RPMI7951 (cell line): ENCODE measurements at regions not wholly inside any gene's neighbourhood (a gene's known extent, or its start where the extent isn't known, plus 50 kb on each side); places are given as distances from the start of the nearest gene placed in this dataset.

ENCODE experiments used
- DNase-seq: peaks from one replicate; pipeline ENCODE4 v3.0.0-alpha.2; 2012; ENCODE audit warnings: low read depth

GRCh38 chr6:25012657-25013056, 76.9 kb upstream of the RIPOR2 start:
- peak; percentile 47 for DNase-seq

- DNase-seq = no peak
These were observed 77.5 kb upstream of the RIPOR2 start for GRCh38 chr6:25013246-25013645.

- no peak for DNase-seq
These were observed 78.6 kb upstream of the RIPOR2 start for GRCh38 chr6:25014369-25014768.

DNA sequence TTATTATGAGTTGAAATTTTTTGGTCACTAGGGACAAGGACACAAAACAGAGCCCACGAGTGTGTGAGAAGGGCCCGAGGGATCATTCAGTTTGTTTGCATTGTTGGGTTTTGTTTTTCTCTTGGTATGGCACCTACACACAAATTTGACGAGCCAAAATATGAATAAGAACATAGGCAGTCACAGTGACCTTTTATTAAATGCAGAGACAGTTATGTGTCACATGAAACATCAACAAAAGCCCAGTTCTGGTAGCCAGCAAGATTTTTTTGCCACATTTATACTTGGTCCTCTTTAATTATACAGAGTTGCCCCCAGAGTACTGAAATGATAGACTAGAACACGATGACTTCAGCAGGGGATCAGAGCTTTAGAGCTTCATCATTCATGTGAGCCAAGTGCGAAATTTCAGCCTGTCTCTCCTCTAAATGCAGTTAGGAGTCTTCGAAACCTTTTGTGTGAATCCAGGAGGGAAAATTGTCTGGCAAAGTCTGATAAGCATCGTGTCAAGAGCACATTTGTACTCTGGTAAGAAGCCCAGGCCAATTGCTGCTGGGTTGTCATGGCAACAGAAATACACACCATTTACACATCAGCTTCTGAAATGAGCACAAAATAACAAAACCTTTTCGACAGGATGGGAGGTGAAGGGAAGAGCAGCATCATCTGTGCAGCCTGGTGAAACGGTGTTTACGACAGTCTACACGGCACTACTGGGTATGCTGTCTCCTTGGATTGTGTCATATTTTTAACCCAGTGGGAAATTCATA, 79.2 kb upstream of the RIPOR2 start:
- DNase-seq = peak; percentile 75

DNA sequence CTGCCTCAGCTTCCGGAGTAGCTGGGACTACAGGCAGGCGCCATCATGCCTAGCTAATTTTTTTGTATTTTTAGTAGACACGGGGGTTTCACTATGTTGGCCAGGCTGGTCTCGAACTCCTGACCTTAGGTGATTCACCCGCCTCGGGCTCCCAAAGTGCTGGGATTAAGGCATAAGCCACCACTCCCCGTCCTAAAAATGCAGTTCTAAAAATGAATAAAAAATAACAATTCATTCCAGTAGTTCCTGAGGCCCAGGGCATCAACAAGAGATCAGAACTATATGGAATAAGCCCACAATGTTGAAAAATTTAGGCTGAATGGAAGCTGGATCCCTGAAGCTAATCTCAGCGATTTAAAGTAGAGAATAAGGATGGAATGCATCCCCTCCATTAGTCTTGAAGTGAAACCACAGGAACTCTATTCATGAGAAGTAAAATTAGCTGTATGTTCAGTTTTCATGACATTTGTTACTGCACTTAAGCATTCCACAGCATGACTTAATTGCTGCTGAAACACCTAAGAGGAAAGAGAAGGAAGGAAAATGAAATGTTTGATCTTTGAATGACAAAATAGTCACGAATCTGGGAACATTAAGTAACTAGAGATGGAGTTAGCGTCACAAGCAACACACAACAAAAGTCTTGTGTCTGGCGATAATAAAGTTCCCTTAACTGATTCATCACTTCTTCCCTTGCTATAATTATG, 80.4 kb upstream of the RIPOR2 start:
- DNase-seq = peak; percentile 53

DNA sequence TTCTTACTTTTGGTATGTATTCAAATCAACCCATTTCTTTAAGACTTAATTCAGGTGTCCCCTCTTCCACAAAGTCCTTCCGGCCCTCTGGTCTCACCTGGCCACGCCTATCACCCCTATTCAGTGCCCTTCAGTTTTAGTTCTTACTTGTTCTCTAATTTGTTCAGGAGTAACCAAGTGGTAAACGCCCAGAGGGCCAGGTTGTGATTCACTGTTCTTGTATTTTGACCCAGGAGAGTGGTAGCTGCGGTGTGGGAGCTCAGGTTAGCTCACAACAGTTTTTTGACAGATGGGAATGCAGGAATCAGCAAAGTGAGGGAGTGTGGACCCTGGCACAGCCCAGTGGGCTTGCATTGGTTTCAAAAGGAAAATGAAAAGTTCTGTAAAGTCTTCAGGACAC, 81.7 kb upstream of the RIPOR2 start:
- peak; percentile 15 for DNase-seq

GRCh38 chr6:25017932-25018567, 82.3 kb upstream of the RIPOR2 start:
- DNase-seq = peak; percentile 25

DNA sequence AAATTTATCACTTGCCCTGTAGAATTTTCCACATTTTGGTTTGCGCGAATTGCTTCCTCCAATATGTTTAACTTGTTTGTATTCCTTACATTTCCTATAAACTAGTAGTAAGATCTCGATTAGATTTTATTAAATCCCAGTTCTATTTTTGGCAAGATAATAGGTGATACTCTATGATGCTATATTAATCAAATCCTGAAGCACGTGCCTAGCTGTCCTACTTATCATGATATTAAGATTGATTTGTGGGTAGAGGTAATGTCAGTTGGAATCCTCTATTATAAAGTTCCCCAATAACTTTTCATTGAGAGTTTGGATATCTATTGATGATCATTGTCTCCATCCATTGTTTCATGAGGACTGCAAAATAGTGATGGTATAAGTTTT, 82.8 kb upstream of the RIPOR2 start:
- DNase-seq = no peak

DNA sequence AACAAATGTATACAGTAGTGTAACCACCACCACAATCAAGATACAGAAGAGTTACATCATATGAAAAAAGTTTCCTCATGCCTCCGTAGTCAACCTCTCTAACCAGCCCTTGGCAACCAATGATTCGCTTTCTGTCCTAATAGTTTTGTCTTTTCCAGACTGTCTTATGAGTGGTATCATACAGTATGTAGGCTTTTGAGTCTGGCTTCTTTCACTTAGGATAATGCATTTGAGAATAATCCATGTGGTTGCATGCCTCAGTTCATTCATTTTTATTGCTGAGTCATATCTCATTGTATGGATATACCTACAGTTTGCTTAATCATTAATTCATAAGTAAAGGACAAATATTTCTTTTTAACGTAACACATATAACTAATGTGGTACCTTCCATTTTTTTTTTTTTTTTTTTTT, 86.4 kb upstream of the RIPOR2 start:
- no peak for DNase-seq

DNA sequence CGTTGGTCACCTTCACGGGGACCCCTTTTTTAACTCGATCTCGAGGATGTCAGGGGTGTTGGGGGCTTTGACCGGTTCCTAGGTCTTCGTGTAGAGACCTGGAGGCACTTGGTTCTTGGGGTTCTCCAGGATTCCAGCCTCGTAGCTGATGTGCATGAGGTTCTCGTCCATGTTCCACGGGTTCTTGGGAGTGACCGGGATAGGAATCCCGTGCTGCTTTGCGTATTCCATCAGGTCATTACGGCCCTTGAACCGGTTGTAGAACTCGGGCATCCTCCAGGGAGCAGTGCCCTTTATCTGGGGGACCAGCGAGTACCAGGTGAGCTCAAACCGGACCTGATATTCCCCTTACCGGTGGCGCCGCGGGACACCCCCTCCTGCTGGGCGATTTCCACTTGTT, 88.0 kb upstream of the RIPOR2 start:
- DNase-seq = no peak

GRCh38 chr6:25024821-25025220, 89.1 kb upstream of the RIPOR2 start:
- DNase-seq = no peak

GRCh38 chr6:25025248-25025918, 89.6 kb upstream of the RIPOR2 start:
- DNase-seq = no peak

DNA sequence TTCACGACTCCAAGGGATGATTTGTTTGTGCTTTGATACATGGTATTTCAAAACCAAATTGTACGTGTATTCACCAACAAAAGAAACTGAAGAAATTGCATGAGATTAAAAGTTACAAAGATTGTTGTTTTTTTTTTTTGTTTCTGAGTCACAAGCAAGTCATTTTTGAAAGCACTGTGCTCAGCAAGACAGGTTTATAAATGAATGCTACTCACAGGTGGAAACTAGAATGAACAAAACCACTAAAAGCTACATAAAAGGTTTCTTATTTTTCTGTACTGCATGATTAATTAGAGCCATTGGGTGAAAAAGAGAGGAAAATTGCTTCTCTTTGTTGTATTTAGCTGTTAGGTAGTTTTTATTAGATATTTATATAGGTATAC, 90.2 kb upstream of the RIPOR2 start:
- DNase-seq = no peak

DNA sequence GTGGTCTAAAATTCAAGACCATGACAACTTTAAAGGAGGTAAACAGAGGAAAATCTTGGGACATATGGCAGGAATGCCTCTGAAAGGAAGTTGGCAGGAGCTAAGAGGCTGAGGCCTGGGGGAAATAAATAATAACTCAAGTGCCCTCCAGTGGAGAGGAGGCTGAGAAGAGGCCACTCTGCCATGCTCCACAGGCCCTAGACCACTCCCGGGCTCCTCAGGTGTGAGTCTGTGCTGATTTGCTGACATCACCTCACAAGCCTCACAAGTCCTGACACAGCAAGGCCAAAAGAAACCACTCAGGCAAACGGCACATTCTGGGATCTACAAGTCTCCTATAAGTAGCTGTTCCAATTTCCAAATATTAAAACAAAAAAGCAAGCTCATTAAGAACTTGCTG, 91.0 kb upstream of the RIPOR2 start:
- DNase-seq = no peak

- DNase-seq = no peak
These were observed 91.6 kb upstream of the RIPOR2 start for GRCh38 chr6:25027221-25027916.

GRCh38 chr6:25028328-25028727, 92.6 kb upstream of the RIPOR2 start:
- DNase-seq = no peak

DNA sequence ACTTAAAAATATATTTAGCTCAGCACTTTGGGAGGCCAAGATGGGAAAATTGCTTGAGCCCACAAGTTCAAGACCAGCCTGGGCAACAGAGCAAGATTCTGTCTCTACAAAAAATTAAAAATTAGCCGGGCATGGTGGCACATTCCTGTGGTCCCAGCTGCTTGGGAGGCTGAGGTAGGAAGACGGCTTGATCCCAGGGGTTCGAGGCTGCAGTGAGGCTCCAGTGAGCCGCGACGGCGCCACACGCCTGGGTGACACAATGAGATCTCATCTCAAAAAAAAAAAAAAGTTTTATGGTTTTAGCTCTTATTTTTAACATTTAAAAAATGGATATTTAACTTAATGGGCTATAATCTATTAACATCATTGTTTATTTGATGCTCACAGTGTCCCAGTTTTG, 97.2 kb upstream of the RIPOR2 start:
- no peak for DNase-seq

GRCh38 chr6:25034431-25034921, 98.7 kb upstream of the RIPOR2 start:
- no peak for DNase-seq

DNA sequence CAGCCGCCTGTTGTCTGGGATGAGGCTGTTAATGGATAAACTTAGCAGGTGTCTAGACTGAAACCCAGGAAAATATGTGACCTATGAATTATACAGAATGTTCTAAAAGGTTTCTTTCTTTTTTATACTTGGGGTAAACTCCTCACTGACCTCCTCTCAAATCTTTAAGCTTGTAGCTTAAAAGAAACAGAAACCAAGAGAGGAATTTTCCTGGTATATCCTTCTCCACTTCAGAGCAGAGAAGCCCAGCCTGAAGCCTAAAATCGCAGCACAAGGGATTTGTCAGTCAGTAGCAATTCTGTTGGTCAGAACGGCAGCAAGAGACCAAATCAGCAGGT, 99.4 kb upstream of the RIPOR2 start:
- no peak for DNase-seq

- DNase-seq = peak; percentile 38
These were observed 100.0 kb upstream of the RIPOR2 start for GRCh38 chr6:25035512-25036435.

GRCh38 chr6:25036461-25036860, 100.7 kb upstream of the RIPOR2 start:
- no peak for DNase-seq
